Uterus (tissue), 2 donors: ENCODE measurements at regions not wholly inside any gene's neighbourhood (a gene's known extent, or its start where the extent isn't known, plus 50 kb on each side); places are given as distances from the start of the nearest gene placed in this dataset.

Experiments
- CTCF ChIP-seq, 4 experiments: fragments of 200-600 bp in 2 of 4; fragments of 450-650 bp in 2 of 4; sonication (generic) in 2 of 4; IDR thresholded peaks; one replicate each; pipeline ENCODE4 v1.5.1; 2016 to 2019; ENCODE audit warnings: antibody characterized with exemption in 4 of 4, mild to moderate bottlenecking in 2 of 4, moderate library complexity in 1 of 4
- POLR2A ChIP-seq, 2 donors: fragments of 450-650 bp; IDR thresholded peaks; one replicate each; pipeline ENCODE4 v1.6.1; 2016; ENCODE audit warnings: antibody characterized with exemption in 2 of 2, mild to moderate bottlenecking in 1 of 2, moderate library complexity in 1 of 2

GRCh38 chr2:133753665-133754064 lies 185.4 kb upstream of the NCKAP5 start:
- TF ChIP-seq CTCF (IDR thresholded peaks at IDR 0.05) (no peak), POLR2A (IDR thresholded peaks at IDR 0.05) (no peak)
